Esophagus muscularis mucosa (tissue), 3 donors: ENCODE measurements at regions not wholly inside any gene's neighbourhood (a gene's known extent, or its start where the extent isn't known, plus 50 kb on each side); places are given as distances from the start of the nearest gene placed in this dataset.

Source experiments
- CTCF ChIP-seq, 3 experiments: fragments of 200-600 bp in 2 of 3; fragments of 450-650 bp in 1 of 3; sonication (generic) in 2 of 3; IDR thresholded peaks; one replicate each; pipeline ENCODE4 v1.5.1; 2017 to 2019; ENCODE audit warnings: antibody characterized with exemption in 3 of 3, mild to moderate bottlenecking in 2 of 3, moderate library complexity in 1 of 3
- POLR2AphosphoS5 ChIP-seq, 2 donors: sonication (generic); formaldehyde crosslinking; IDR thresholded peaks; one replicate each; pipeline ENCODE4 v1.6.1; 2017; ENCODE audit warnings: antibody characterized with exemption in 2 of 2

- TF ChIP-seq CTCF (IDR thresholded peaks at IDR 0.05) (no peak), POLR2AphosphoS5 (IDR thresholded peaks at IDR 0.05) (no peak)
Observed at GRCh38 chr22:49034836-49035817, 792.5 kb downstream of the BRD1 start.
